ENCODE measurements at regions not wholly inside any gene's neighbourhood (a gene's known extent, or its start where the extent isn't known, plus 50 kb on each side); places are given as distances from the start of the nearest gene placed in this dataset.

GRCh38 chr13:42453091-42453645 is 120.8 kb upstream of the TNFSF11 start:
- no peak overlapping the region for H2AFZ ChIP-seq (ENCODE audit: low read depth)
- no peak overlapping the region for H3K4me3 ChIP-seq (IDR thresholded peaks at IDR 0.05; ENCODE audit: insufficient read depth, low read depth, low read length)
- H3K27me3 ChIP-seq (ENCODE audit: insufficient read depth, low read depth), result no peaks in the 10 kb centered on the region
- H4K20me1 ChIP-seq (ENCODE audit: insufficient read depth), result no peaks in the 10 kb centered on the region
- H3K4me1 ChIP-seq (ENCODE audit: low read depth, poor library complexity, severe bottlenecking), result no peaks in the 10 kb centered on the region
- H3K9ac ChIP-seq, result no peak overlapping the region
- TF ChIP-seq CTCF (conservative IDR thresholded peaks at IDR 0.05; ENCODE audit: low read depth, low read length), result no peak
- H3K79me2 ChIP-seq (ENCODE audit: insufficient read depth, low read depth), result no peaks in the 10 kb centered on the region
- no peak overlapping the region for H3K27ac ChIP-seq
- no peaks in the 10 kb centered on the region for H3K36me3 ChIP-seq (ENCODE audit: insufficient read depth)
- H3K4me2 ChIP-seq, result no peak overlapping the region

- no peak for TF ChIP-seq CTCF (conservative IDR thresholded peaks at IDR 0.05; ENCODE audit: low read depth, low read length)
- no peak overlapping the region for H3K27ac ChIP-seq
- H3K9ac ChIP-seq, result no peak overlapping the region
- no peaks in the 10 kb centered on the region for H3K27me3 ChIP-seq (ENCODE audit: insufficient read depth, low read depth)
- H3K4me1 ChIP-seq (ENCODE audit: low read depth, poor library complexity, severe bottlenecking), result no peaks in the 10 kb centered on the region
- no peak overlapping the region for H2AFZ ChIP-seq (ENCODE audit: low read depth)
- no peak overlapping the region for H3K4me3 ChIP-seq (IDR thresholded peaks at IDR 0.05; ENCODE audit: insufficient read depth, low read depth, low read length)
- H3K4me2 ChIP-seq, result no peak overlapping the region
- no peaks in the 10 kb centered on the region for H3K79me2 ChIP-seq (ENCODE audit: insufficient read depth, low read depth)
- H4K20me1 ChIP-seq (ENCODE audit: insufficient read depth), result no peaks in the 10 kb centered on the region
- H3K36me3 ChIP-seq (ENCODE audit: insufficient read depth), result no peaks in the 10 kb centered on the region
Observed at GRCh38 chr13:42454749-42455148, 119.2 kb upstream of the TNFSF11 start.

GRCh38 chr13:42458193-42458592 is 115.8 kb upstream of the TNFSF11 start:
- Histone ChIP-seq H3K9ac (no peak overlapping the region), H3K27ac (no peak overlapping the region)

GRCh38 chr13:42466123-42466522 is 107.8 kb upstream of the TNFSF11 start:
- H3K27ac ChIP-seq, result no peak overlapping the region
- H3K79me2 ChIP-seq (ENCODE audit: insufficient read depth, low read depth), result no peaks in the 10 kb centered on the region
- H3K4me3 ChIP-seq (IDR thresholded peaks at IDR 0.05; ENCODE audit: insufficient read depth, low read depth, low read length), result no peak overlapping the region
- no peak overlapping the region for H3K4me2 ChIP-seq
- no peaks in the 10 kb centered on the region for H3K27me3 ChIP-seq (ENCODE audit: insufficient read depth, low read depth)
- no peaks in the 10 kb centered on the region for H4K20me1 ChIP-seq (ENCODE audit: insufficient read depth)
- H3K9ac ChIP-seq, result no peak overlapping the region
- no peak overlapping the region for H2AFZ ChIP-seq (ENCODE audit: low read depth)
- H3K36me3 ChIP-seq (ENCODE audit: insufficient read depth), result no peaks in the 10 kb centered on the region
- no peak for TF ChIP-seq CTCF (conservative IDR thresholded peaks at IDR 0.05; ENCODE audit: low read depth, low read length)
- no peaks in the 10 kb centered on the region for H3K4me1 ChIP-seq (ENCODE audit: low read depth, poor library complexity, severe bottlenecking)

More at GRCh38 chr13:42458193-42458592, 115.8 kb upstream of the TNFSF11 start:
- no peaks in the 10 kb centered on the region for H3K4me1 ChIP-seq (ENCODE audit: low read depth, poor library complexity, severe bottlenecking)
- no peaks in the 10 kb centered on the region for H3K27me3 ChIP-seq (ENCODE audit: insufficient read depth, low read depth)
- no peaks in the 10 kb centered on the region for H3K79me2 ChIP-seq (ENCODE audit: insufficient read depth, low read depth)
- no peak for TF ChIP-seq CTCF (conservative IDR thresholded peaks at IDR 0.05; ENCODE audit: low read depth, low read length)
- no peak overlapping the region for H2AFZ ChIP-seq (ENCODE audit: low read depth)
- no peak overlapping the region for H3K4me2 ChIP-seq
- no peaks in the 10 kb centered on the region for H4K20me1 ChIP-seq (ENCODE audit: insufficient read depth)
- H3K36me3 ChIP-seq (ENCODE audit: insufficient read depth), result no peaks in the 10 kb centered on the region
- H3K4me3 ChIP-seq (IDR thresholded peaks at IDR 0.05; ENCODE audit: insufficient read depth, low read depth, low read length), result no peak overlapping the region
